Activated gamma-delta T cell (primary cell): ENCODE measurements at regions not wholly inside any gene's neighbourhood (a gene's known extent, or its start where the extent isn't known, plus 50 kb on each side); places are given as distances from the start of the nearest gene placed in this dataset.
A peak's percentile ranks its signal among the peaks of the same experiment; 100 is the strongest.

Experiments used
- DNase-seq: peaks from one replicate; lab custom pipeline; 2025; lab: John Stamatoyannopoulos, UW

GRCh38 chr5:116361979-116362577 is 212.5 kb downstream of the SEMA6A start:
- no peak for DNase-seq

- peak; percentile 5 for DNase-seq
These were observed 213.3 kb downstream of the SEMA6A start for GRCh38 chr5:116361171-116361967.

GRCh38 chr5:116360008-116360853 is 214.4 kb downstream of the SEMA6A start:
- no peak for DNase-seq

GRCh38 chr5:116359592-116359991 is 215.0 kb downstream of the SEMA6A start:
- no peak for DNase-seq

GRCh38 chr5:116358911-116359418 is 215.7 kb downstream of the SEMA6A start:
- DNase-seq: no peak

- no peak for DNase-seq
These were observed 216.6 kb downstream of the SEMA6A start for GRCh38 chr5:116358015-116358523.

- no peak for DNase-seq
These were observed 218.6 kb downstream of the SEMA6A start for GRCh38 chr5:116355819-116356601.

GRCh38 chr5:116354699-116355098 is 219.9 kb downstream of the SEMA6A start:
- no peak for DNase-seq

- no peak for DNase-seq
These were observed 227.0 kb downstream of the SEMA6A start for GRCh38 chr5:116347657-116348056.

- no peak for DNase-seq
These were observed 230.7 kb downstream of the SEMA6A start for GRCh38 chr5:116343961-116344360.
